HK-2 (cell line): ENCODE measurements at regions not wholly inside any gene's neighbourhood (a gene's known extent, or its start where the extent isn't known, plus 50 kb on each side); places are given as distances from the start of the nearest gene placed in this dataset.
"Not testable (repeated sequence)": the region's sequence is repeated elsewhere in the genome, so short reads cannot be mapped to it uniquely, and the experiment has no call there.

Experiments
- DNase-seq: peaks from one replicate; pipeline ENCODE4 v3.0.0-alpha.2; 2018; ENCODE audit not compliant: unreplicated experiment

- no peak for DNase-seq
Observed at GRCh38 chr12:105457026-105457425, 126.5 kb downstream of the C12orf75 start.

GRCh38 chr12:105459760-105460330 is 129.4 kb downstream of the C12orf75 start:
- no peak for DNase-seq

- DNase-seq, result no peak
Observed at GRCh38 chr12:105461271-105461943, 130.9 kb downstream of the C12orf75 start.

- no peak for DNase-seq
Observed at GRCh38 chr12:105461944-105462762, 131.7 kb downstream of the C12orf75 start.

- DNase-seq, result no peak
Observed at GRCh38 chr12:105462831-105463230, 132.3 kb downstream of the C12orf75 start.

- DNase-seq, result no peak
Observed at GRCh38 chr12:105464406-105464805, 133.9 kb downstream of the C12orf75 start.

- DNase-seq, result no peak
Observed at GRCh38 chr12:105466231-105466900, 135.9 kb downstream of the C12orf75 start.

- no peak for DNase-seq
Observed at GRCh38 chr12:105466901-105467598, 136.6 kb downstream of the C12orf75 start.

GRCh38 chr12:105467710-105468366 is 137.3 kb downstream of the C12orf75 start:
- no peak for DNase-seq

GRCh38 chr12:105468464-105468863 is 138.0 kb downstream of the C12orf75 start:
- DNase-seq, result no peak

GRCh38 chr12:105469211-105469610 is 138.7 kb downstream of the C12orf75 start:
- no peak for DNase-seq

GRCh38 chr12:105469701-105470100 is 139.2 kb downstream of the C12orf75 start:
- DNase-seq, result no peak

- no peak for DNase-seq
Observed at GRCh38 chr12:105470102-105470501, 139.6 kb downstream of the C12orf75 start.

- DNase-seq, result no peak
Observed at GRCh38 chr12:105470601-105471000, 140.1 kb downstream of the C12orf75 start.

- DNase-seq, result no peak
Observed at GRCh38 chr12:105474672-105475071, 144.2 kb downstream of the C12orf75 start.

GRCh38 chr12:105476616-105477015 is 146.1 kb downstream of the C12orf75 start:
- DNase-seq, result no peak

GRCh38 chr12:105477873-105478272 is 147.4 kb downstream of the C12orf75 start:
- no peak for DNase-seq

- DNase-seq, result not testable (repeated sequence)
Observed at GRCh38 chr12:105478788-105479187, 148.3 kb downstream of the C12orf75 start.

GRCh38 chr12:105479710-105480109 is 149.2 kb downstream of the C12orf75 start:
- DNase-seq, result no peak

- DNase-seq, result no peak
Observed at GRCh38 chr12:105480162-105480561, 149.7 kb downstream of the C12orf75 start.
